Psoas muscle (tissue), 7 donors: ENCODE measurements at regions not wholly inside any gene's neighbourhood (a gene's known extent, or its start where the extent isn't known, plus 50 kb on each side); places are given as distances from the start of the nearest gene placed in this dataset.

Experiments
- ATAC-seq, 4 donors: fragments of 200-7000 bp; cut with Tn5 transposase; one replicate each; pipeline ENCODE4 v1.9.1; 2020; ENCODE audit warnings: moderate library complexity in 3 of 4, mild to moderate bottlenecking in 2 of 4
- DNase-seq, 2 donors: peaks; one replicate each; pipeline ENCODE4 v3.0.0-alpha.2; 2020
- H3K27ac ChIP-seq: fragments of 200-600 bp; one replicate; pipeline ENCODE4 v1.8.0; 2022
- H3K27me3 ChIP-seq, 3 donors: fragments of 200-600 bp in 1 of 3; one replicate each; pipeline versions ENCODE4 v1.6.1 to v1.8.0; 2013 to 2022; ENCODE audit warnings: low read length in 2 of 3, mild to moderate bottlenecking in 2 of 3, moderate library complexity in 1 of 3; ENCODE audit not compliant: insufficient read depth in 3 of 3
- H3K36me3 ChIP-seq, 2 donors: fragments of 200-600 bp in 1 of 2; one replicate each; pipeline versions ENCODE4 v1.6.1 to v1.8.0; 2013 to 2022; ENCODE audit warnings: low read depth in 1 of 2, mild to moderate bottlenecking in 1 of 2, moderate library complexity in 1 of 2; ENCODE audit not compliant: insufficient read depth in 1 of 2
- H3K4me1 ChIP-seq: fragments of 200-600 bp; one replicate; pipeline ENCODE4 v1.8.0; 2022
- H3K4me3 ChIP-seq: fragments of 200-600 bp; one replicate; pipeline ENCODE4 v1.8.0; 2022; ENCODE audit warnings: mild to moderate bottlenecking
- H3K9me3 ChIP-seq: fragments of 200-600 bp; one replicate; pipeline ENCODE4 v1.8.0; 2022
- CTCF ChIP-seq: fragments of 200-600 bp; IDR thresholded peaks from one replicate; pipeline ENCODE4 v1.8.0; 2022; ENCODE audit warnings: antibody characterized with exemption
- WGBS, 3 donors: extraction: QIAGEN DNeasy Blood & Tissue Kit; methylation state at CpG; one replicate each; pipeline versions ENCODE4 v1.1.6 to v1.1.7; 2013; 5-methylcytosine and 5-hydroxymethylcytosine counted together
- intact Hi-C, 2 donors: fragments of 100-400 bp; cut with DNase I; formaldehyde crosslinking; loops; one replicate each; pipeline versions ENCODE4 v1.11.0 to v1.14.2; 2022
- donor health status: healthy with polysubstance abuse.
- donor health status: DM: no; HTN: no; CAD: no; lungs with moderate emphysema.
- donor health status: Bipolar disorder and iron deficiency.
- donor health status: healthy.
- donor health status: DM: yes; HTN: yes; CAD: no.
- donor health status: DM: no; HTN: no; CAD: no.
- donor health status: DM: yes; HTN: yes; CAD: no.

GRCh38 chr15:37625576-37625975, 308.9 kb upstream of the TMCO5A start:
- H3K4me1 ChIP-seq, result no peaks in the 10 kb centered on the region
- no peaks in the 10 kb centered on the region for H3K36me3 ChIP-seq
- no peaks in the 10 kb centered on the region for H3K27me3 ChIP-seq
- no peak for ATAC-seq
- no peak for TF ChIP-seq CTCF
- no peak overlapping the region for H3K27ac ChIP-seq
- no peak overlapping the region for H3K4me3 ChIP-seq
- no peaks in the 10 kb centered on the region for H3K9me3 ChIP-seq
- no peak for DNase-seq
- intact Hi-C loops, result no loop called here

- DNase-seq, result no peak
- WGBS, 3 donors, result 24 to 30% (median 25%) methylated on average over 1 of the region's 1 CpG
- Histone ChIP-seq H3K9me3 (no peaks in the 10 kb centered on the region), H3K27ac (no peak overlapping the region), H3K4me3 (no peak overlapping the region), H3K4me1 (no peaks in the 10 kb centered on the region), H3K27me3 (no peaks in the 10 kb centered on the region), H3K36me3 (no peaks in the 10 kb centered on the region)
- TF ChIP-seq CTCF, result no peak
- intact Hi-C loops, result no loop called here
- ATAC-seq, result no peak
Observed at GRCh38 chr15:37628507-37628906, 305.9 kb upstream of the TMCO5A start.

GRCh38 chr15:37636736-37637135, 297.7 kb upstream of the TMCO5A start:
- Histone ChIP-seq H3K4me1 (no peaks in the 10 kb centered on the region), H3K27ac (no peak overlapping the region), H3K4me3 (no peak overlapping the region), H3K27me3 (no peaks in the 10 kb centered on the region), H3K36me3 (no peaks in the 10 kb centered on the region), H3K9me3 (no peaks in the 10 kb centered on the region)
- 78 to 87% (median 84%) methylated on average over 1 of the region's 1 CpG for WGBS, 3 donors
- DNase-seq (no peak), ATAC-seq (no peak)
- TF ChIP-seq CTCF, result no peak
- intact Hi-C loops, result no loop called here

- Histone ChIP-seq H3K9me3 (no peaks in the 10 kb centered on the region), H3K4me3 (no peak overlapping the region), H3K27ac (no peak overlapping the region), H3K4me1 (no peaks in the 10 kb centered on the region), H3K27me3 (no peaks in the 10 kb centered on the region), H3K36me3 (no peaks in the 10 kb centered on the region)
- intact Hi-C loops, result no loop called here
- TF ChIP-seq CTCF, result no peak
- no peak for ATAC-seq
- DNase-seq, result no peak
Observed at GRCh38 chr15:37638116-37638515, 296.3 kb upstream of the TMCO5A start.

GRCh38 chr15:37638691-37639090, 295.7 kb upstream of the TMCO5A start:
- Histone ChIP-seq H3K36me3 (no peaks in the 10 kb centered on the region), H3K9me3 (no peaks in the 10 kb centered on the region), H3K4me3 (no peak overlapping the region), H3K27me3 (no peaks in the 10 kb centered on the region), H3K27ac (no peak overlapping the region), H3K4me1 (no peaks in the 10 kb centered on the region)
- no peak for TF ChIP-seq CTCF
- intact Hi-C loops, result no loop called here
- ATAC-seq (no peak), DNase-seq (no peak)
